ENCODE measurements at regions not wholly inside any gene's neighbourhood (a gene's known extent, or its start where the extent isn't known, plus 50 kb on each side); places are given as distances from the start of the nearest gene placed in this dataset.

DNA sequence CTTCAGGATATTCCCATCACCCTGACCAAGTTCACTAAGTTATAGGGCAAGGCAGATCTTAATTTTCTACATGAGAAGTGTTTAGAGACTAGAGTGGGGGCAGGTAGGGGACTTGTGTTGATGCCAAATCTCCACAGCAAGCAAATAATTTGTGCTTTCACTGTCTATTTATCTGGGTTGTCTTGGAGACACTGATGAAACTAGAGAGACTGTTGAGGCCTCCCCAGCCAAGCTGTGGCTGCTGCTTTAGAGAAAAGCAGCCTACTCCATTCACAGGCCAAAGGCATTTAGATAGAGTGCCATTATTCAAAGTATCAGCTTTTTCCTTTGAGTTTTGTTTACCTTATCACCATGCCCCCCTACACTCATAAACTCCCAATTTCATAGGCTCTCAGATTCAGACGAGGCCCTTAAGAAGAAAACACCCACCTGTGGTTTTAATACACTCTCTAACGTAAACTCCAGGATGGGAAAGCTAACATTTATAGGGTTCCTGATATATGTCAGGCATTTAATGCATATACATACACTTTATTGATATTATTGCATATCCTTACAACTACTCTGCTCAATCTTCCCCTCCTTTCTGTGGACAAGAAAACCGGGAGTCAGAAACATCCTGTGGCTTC lies 130.4 kb upstream of the FOXB1 start:
- H3K27ac ChIP-seq (ENCODE audit: low read depth, low read length), result no peak overlapping the region
- H3K4me3 ChIP-seq (ENCODE audit: low read depth in 1 of 5, low read length in 5 of 5), result no peak overlapping the region
- H3K36me3 ChIP-seq (ENCODE audit: control insufficient read depth in 5 of 5, insufficient read depth in 5 of 5, low read length in 5 of 5), result no peaks in the 10 kb centered on the region
- no peaks in the 10 kb centered on the region for H3K9me3 ChIP-seq (ENCODE audit: control insufficient read depth in 5 of 5, low read length in 5 of 5)
- no peak overlapping the region for H3K9ac ChIP-seq (ENCODE audit: low read length in 5 of 5)
- H3K27me3 ChIP-seq (ENCODE audit: control insufficient read depth in 5 of 5, insufficient read depth in 4 of 5, low read length in 5 of 5), result peaks cover 3 to 22% (median 12%) of the 10 kb centered on the region in 5 donors
- no peaks in the 10 kb centered on the region for H3K4me1 ChIP-seq (ENCODE audit: control insufficient read depth in 5 of 5, insufficient read depth in 5 of 5, low read length in 5 of 5)

DNA sequence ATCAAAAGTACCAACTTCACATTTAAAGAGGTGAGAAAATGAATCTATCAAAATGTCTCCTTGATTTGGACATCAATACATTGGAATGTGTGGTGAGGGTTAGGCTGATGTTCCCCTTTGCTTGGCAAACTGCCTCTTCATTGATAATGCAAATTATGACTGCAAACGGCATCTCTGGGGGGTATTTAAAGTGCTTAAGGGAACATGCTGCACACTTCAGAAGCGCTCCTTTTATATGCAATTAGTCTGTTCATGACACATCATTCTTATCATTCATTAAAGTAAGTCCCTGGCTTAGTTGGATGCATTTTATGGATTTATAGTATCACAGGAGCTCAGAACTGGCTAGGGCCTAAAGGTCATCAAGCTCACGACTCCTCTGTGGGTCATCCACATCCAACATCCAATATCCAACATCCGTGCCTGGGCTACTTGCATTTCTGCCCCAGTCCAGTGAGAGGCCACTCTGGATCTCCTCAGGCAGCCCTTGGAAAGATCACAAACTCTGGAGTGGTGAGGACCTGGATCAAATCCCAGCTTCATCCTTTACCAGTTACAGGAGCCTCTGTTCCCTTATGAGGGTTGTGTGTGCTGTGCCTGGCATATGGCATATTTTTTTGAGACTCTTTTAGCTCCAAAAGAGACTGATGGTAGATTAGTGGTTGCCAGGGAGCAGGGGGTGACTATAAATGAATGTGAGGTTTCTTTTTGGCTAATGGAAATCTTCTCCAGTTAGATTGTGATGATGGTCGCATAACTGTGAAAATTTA lies 136.8 kb upstream of the FOXB1 start:
- Histone ChIP-seq H3K27ac (ENCODE audit: low read depth, low read length) (no peak overlapping the region), H3K4me3 (ENCODE audit: low read depth in 1 of 5, low read length in 5 of 5) (no peak overlapping the region), H3K4me1 (ENCODE audit: control insufficient read depth in 5 of 5, insufficient read depth in 5 of 5, low read length in 5 of 5) (no peaks in the 10 kb centered on the region), H3K9me3 (ENCODE audit: control insufficient read depth in 5 of 5, low read length in 5 of 5) (no peaks in the 10 kb centered on the region), H3K36me3 (ENCODE audit: control insufficient read depth in 5 of 5, insufficient read depth in 5 of 5, low read length in 5 of 5) (no peaks in the 10 kb centered on the region), H3K27me3 (ENCODE audit: control insufficient read depth in 5 of 5, insufficient read depth in 4 of 5, low read length in 5 of 5) (peaks cover 0 to 12% (median 5%) of the 10 kb centered on the region in 5 donors), H3K9ac (ENCODE audit: low read length in 5 of 5) (no peak overlapping the region)

GRCh38 chr15:59866642-59867041 lies 137.5 kb upstream of the FOXB1 start:
- Histone ChIP-seq H3K4me3 (ENCODE audit: low read depth in 1 of 5, low read length in 5 of 5) (no peak overlapping the region), H3K4me1 (ENCODE audit: control insufficient read depth in 5 of 5, insufficient read depth in 5 of 5, low read length in 5 of 5) (no peaks in the 10 kb centered on the region), H3K9me3 (ENCODE audit: control insufficient read depth in 5 of 5, low read length in 5 of 5) (no peaks in the 10 kb centered on the region), H3K36me3 (ENCODE audit: control insufficient read depth in 5 of 5, insufficient read depth in 5 of 5, low read length in 5 of 5) (no peaks in the 10 kb centered on the region), H3K9ac (ENCODE audit: low read length in 5 of 5) (no peak overlapping the region), H3K27me3 (ENCODE audit: control insufficient read depth in 5 of 5, insufficient read depth in 4 of 5, low read length in 5 of 5) (peaks cover 0 to 11% (median 5%) of the 10 kb centered on the region in 5 donors), H3K27ac (ENCODE audit: low read depth, low read length) (no peak overlapping the region)

DNA sequence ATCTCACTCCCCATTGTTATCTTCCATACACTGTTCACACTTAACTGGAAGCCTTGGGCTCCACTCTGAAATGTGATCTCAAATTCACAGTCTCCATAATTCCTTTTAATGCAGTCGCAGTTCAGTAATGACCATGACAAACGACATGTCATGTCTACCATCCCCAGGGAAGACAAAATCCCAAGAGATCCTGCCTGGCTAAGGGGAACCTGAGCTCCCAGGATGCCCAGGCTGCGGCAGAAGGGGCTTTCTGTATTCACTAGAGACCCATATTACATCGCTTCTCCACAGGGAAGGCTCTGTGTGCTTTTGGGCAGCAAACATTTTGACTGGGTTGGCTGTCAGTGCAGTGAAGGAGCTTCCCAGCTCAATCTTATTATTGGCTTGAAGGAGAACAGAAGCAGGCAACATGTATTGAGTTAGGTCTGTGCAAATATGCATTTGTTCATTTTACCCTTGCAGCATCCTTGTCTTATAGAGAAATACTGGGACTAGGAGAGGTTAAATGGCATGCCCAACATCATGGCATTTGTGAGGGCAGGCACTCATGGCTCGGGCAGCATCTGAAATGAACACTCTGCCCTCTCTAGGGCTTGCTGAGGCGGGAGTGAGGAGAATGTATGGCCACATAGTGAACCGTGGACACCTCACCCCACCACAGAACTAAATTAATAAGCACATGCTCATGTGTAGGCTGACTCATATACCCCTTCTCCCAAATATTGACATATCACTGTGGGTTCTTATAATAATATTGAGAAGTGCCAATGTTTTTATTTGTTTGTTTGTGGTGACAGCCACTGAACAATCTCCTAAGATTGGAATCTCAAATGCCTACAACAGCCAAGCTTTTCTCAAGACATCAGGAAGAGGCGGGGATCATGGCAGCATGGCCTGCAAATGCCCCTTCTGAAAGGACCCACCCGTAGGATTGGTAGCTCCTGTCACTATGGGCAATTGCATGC lies 141.6 kb upstream of the FOXB1 start:
- Histone ChIP-seq H3K9ac (ENCODE audit: low read length in 5 of 5) (no peak overlapping the region), H3K4me3 (ENCODE audit: low read depth in 1 of 5, low read length in 5 of 5) (no peak overlapping the region), H3K27ac (ENCODE audit: low read depth, low read length) (no peak overlapping the region), H3K9me3 (ENCODE audit: control insufficient read depth in 5 of 5, low read length in 5 of 5) (no peaks in the 10 kb centered on the region), H3K27me3 (ENCODE audit: control insufficient read depth in 5 of 5, insufficient read depth in 4 of 5, low read length in 5 of 5) (peaks cover 0 to 14% (median 8%) of the 10 kb centered on the region in 5 donors), H3K4me1 (ENCODE audit: control insufficient read depth in 5 of 5, insufficient read depth in 5 of 5, low read length in 5 of 5) (no peaks in the 10 kb centered on the region), H3K36me3 (ENCODE audit: control insufficient read depth in 5 of 5, insufficient read depth in 5 of 5, low read length in 5 of 5) (no peaks in the 10 kb centered on the region)

GRCh38 chr15:59847968-59848367 lies 156.1 kb upstream of the FOXB1 start:
- Histone ChIP-seq H3K4me1 (ENCODE audit: control insufficient read depth in 5 of 5, insufficient read depth in 5 of 5, low read length in 5 of 5) (peaks cover 0 to 2% (median 0%) of the 10 kb centered on the region in 5 donors), H3K27me3 (ENCODE audit: control insufficient read depth in 5 of 5, insufficient read depth in 4 of 5, low read length in 5 of 5) (peaks cover 0 to 11% (median 4%) of the 10 kb centered on the region in 5 donors), H3K9ac (ENCODE audit: low read length in 5 of 5) (no peak overlapping the region), H3K4me3 (ENCODE audit: low read depth in 1 of 5, low read length in 5 of 5) (no peak overlapping the region), H3K9me3 (ENCODE audit: control insufficient read depth in 5 of 5, low read length in 5 of 5) (no peaks in the 10 kb centered on the region), H3K27ac (ENCODE audit: low read depth, low read length) (no peak overlapping the region), H3K36me3 (ENCODE audit: control insufficient read depth in 5 of 5, insufficient read depth in 5 of 5, low read length in 5 of 5) (no peaks in the 10 kb centered on the region)

DNA sequence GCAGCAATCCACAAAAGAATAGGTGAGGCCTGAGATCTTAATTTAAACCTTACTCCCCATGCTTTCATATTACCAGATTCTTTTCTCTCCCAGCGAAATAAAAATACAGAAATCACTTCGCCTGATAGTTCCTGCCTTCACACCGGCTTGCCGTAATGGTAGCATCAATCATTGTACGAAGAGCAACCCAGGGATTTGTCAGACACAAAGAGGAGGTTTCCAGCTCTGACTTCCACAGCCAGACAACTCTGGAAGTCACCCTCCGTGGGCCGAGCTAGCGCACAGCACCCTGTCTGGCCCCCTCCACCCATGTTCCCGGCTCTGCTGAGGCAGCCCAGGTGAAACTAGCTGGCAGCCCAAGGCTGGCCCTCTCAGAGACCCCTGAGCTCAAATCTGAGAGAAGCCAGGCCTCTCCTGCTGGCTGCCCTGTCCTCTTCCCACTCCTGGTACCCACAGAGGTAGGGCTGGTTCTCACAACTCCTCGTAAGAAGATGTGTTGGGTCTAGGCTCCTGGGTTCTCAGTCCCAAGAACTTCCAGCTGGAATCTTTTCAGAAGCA lies 156.9 kb upstream of the BNIP2 start:
- Histone ChIP-seq H3K9me3 (ENCODE audit: control insufficient read depth in 5 of 5, low read length in 5 of 5) (no peaks in the 10 kb centered on the region), H3K27me3 (ENCODE audit: control insufficient read depth in 5 of 5, insufficient read depth in 4 of 5, low read length in 5 of 5) (peaks cover 0 to 4% (median 4%) of the 10 kb centered on the region in 5 donors), H3K4me1 (ENCODE audit: control insufficient read depth in 5 of 5, insufficient read depth in 5 of 5, low read length in 5 of 5) (peaks cover 0 to 2% (median 0%) of the 10 kb centered on the region in 5 donors), H3K27ac (ENCODE audit: low read depth, low read length) (no peak overlapping the region), H3K36me3 (ENCODE audit: control insufficient read depth in 5 of 5, insufficient read depth in 5 of 5, low read length in 5 of 5) (no peaks in the 10 kb centered on the region), H3K9ac (ENCODE audit: low read length in 5 of 5) (no peak overlapping the region), H3K4me3 (ENCODE audit: low read depth in 1 of 5, low read length in 5 of 5) (no peak overlapping the region)

DNA sequence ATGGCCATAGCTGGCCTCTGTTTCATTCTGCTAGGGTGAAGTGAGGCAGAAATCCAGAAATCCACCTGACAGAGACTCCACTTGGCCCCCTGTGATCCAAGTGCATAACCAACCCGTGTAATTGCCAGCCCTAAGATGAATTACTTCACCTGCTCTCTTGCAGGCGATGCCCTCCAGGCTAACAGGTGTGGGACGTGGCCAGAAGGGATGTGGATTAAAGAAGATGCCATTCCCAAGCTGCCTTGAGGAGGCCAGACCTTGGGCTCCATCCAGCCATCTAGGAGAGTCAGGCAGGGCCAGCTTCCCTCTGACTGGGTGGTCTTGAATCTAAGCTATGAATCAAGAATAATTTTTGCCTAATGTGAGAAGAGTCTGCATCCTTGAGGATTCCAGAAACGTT lies 154.5 kb upstream of the BNIP2 start:
- H3K36me3 ChIP-seq (ENCODE audit: control insufficient read depth in 5 of 5, insufficient read depth in 5 of 5, low read length in 5 of 5), result no peaks in the 10 kb centered on the region
- no peak overlapping the region for H3K4me3 ChIP-seq (ENCODE audit: low read depth in 1 of 5, low read length in 5 of 5)

GRCh38 chr15:59841036-59841435 lies 151.9 kb upstream of the BNIP2 start:
- no peaks in the 10 kb centered on the region for H3K4me1 ChIP-seq (ENCODE audit: control insufficient read depth in 5 of 5, insufficient read depth in 5 of 5, low read length in 5 of 5)
- H3K9me3 ChIP-seq (ENCODE audit: control insufficient read depth in 5 of 5, low read length in 5 of 5), result no peaks in the 10 kb centered on the region
- H3K27me3 ChIP-seq (ENCODE audit: control insufficient read depth in 5 of 5, insufficient read depth in 4 of 5, low read length in 5 of 5), result peaks cover 0 to 7% (median under 1%) of the 10 kb centered on the region in 5 donors
- no peak overlapping the region for H3K9ac ChIP-seq (ENCODE audit: low read length in 5 of 5)
- H3K4me3 ChIP-seq (ENCODE audit: low read depth in 1 of 5, low read length in 5 of 5), result no peak overlapping the region
- no peaks in the 10 kb centered on the region for H3K36me3 ChIP-seq (ENCODE audit: control insufficient read depth in 5 of 5, insufficient read depth in 5 of 5, low read length in 5 of 5)
- no peak overlapping the region for H3K27ac ChIP-seq (ENCODE audit: low read depth, low read length)

More for the DNA sequence above, 154.5 kb upstream of the BNIP2 start:
- Histone ChIP-seq H3K27me3 (ENCODE audit: control insufficient read depth in 5 of 5, insufficient read depth in 4 of 5, low read length in 5 of 5) (peaks cover 0 to 11% (median 2%) of the 10 kb centered on the region in 5 donors), H3K9me3 (ENCODE audit: control insufficient read depth in 5 of 5, low read length in 5 of 5) (no peaks in the 10 kb centered on the region), H3K27ac (ENCODE audit: low read depth, low read length) (no peak overlapping the region), H3K9ac (ENCODE audit: low read length in 5 of 5) (no peak overlapping the region), H3K4me1 (ENCODE audit: control insufficient read depth in 5 of 5, insufficient read depth in 5 of 5, low read length in 5 of 5) (no peaks in the 10 kb centered on the region)

- Histone ChIP-seq H3K4me3 (ENCODE audit: low read depth in 1 of 5, low read length in 5 of 5) (no peak overlapping the region), H3K27ac (ENCODE audit: low read depth, low read length) (no peak overlapping the region), H3K27me3 (ENCODE audit: control insufficient read depth in 5 of 5, insufficient read depth in 4 of 5, low read length in 5 of 5) (peaks cover 0 to 7% (median 0%) of the 10 kb centered on the region in 5 donors), H3K9me3 (ENCODE audit: control insufficient read depth in 5 of 5, low read length in 5 of 5) (no peaks in the 10 kb centered on the region), H3K36me3 (ENCODE audit: control insufficient read depth in 5 of 5, insufficient read depth in 5 of 5, low read length in 5 of 5) (no peaks in the 10 kb centered on the region), H3K9ac (ENCODE audit: low read length in 5 of 5) (no peak overlapping the region), H3K4me1 (ENCODE audit: control insufficient read depth in 5 of 5, insufficient read depth in 5 of 5, low read length in 5 of 5) (no peaks in the 10 kb centered on the region)
These were observed 150.8 kb upstream of the BNIP2 start for GRCh38 chr15:59839906-59840305.

Data from subcutaneous abdominal adipose tissue (tissue), 5 donors.